Body of pancreas (tissue), 4 donors: ENCODE measurements at regions not wholly inside any gene's neighbourhood (a gene's known extent, or its start where the extent isn't known, plus 50 kb on each side); places are given as distances from the start of the nearest gene placed in this dataset.

Experiments
- ATAC-seq: fragments of 150-250 bp; one replicate; pipeline ENCODE4 v1.9.1; 2016
- DNase-seq, 4 donors: peaks; one replicate each; pipeline ENCODE4 v3.0.0-alpha.2; 2019
- H3K27ac ChIP-seq, 4 donors: fragments of 200-600 bp; sonication (generic); 1 replicate in 3 of 4; 2 replicates in 1 of 4; pipeline versions ENCODE4 v1.5.1 to v1.6.1; 2016 to 2019; ENCODE audit warnings: mild to moderate bottlenecking in 1 of 4, mixed read lengths in 1 of 4, moderate library complexity in 1 of 4
- H3K27me3 ChIP-seq, 2 donors: fragments of 200-600 bp; sonication (generic); one replicate each; pipeline ENCODE4 v1.6.0; 2016; ENCODE audit warnings: mild to moderate bottlenecking in 1 of 2
- H3K36me3 ChIP-seq, 2 donors: fragments of 200-600 bp; sonication (generic); replicated peaks in 1 of 2; 2 replicates each; pipeline ENCODE4 v1.5.1; 2016; ENCODE audit warnings: low read depth in 2 of 2; ENCODE audit not compliant: insufficient read depth in 1 of 2
- H3K4me1 ChIP-seq: fragments of 200-600 bp; sonication (generic); one replicate; pipeline ENCODE4 v1.6.0; 2016
- H3K4me3 ChIP-seq, 2 donors: fragments of 200-600 bp; sonication (generic); 1 replicate in 1 of 2; 2 replicates in 1 of 2; pipeline ENCODE4 v1.5.1; 2016 to 2019
- H3K9me3 ChIP-seq, 3 donors: fragments of 200-600 bp; sonication (generic); 1 replicate in 2 of 3; 2 replicates in 1 of 3; pipeline ENCODE4 v1.5.1; 2016
- CTCF ChIP-seq, 7 experiments: fragments of 450-650 bp in 4 of 7; fragments of 200-600 bp in 3 of 7; sonication (generic) in 3 of 7; IDR thresholded peaks; one replicate each; pipeline ENCODE4 v1.5.1; 2016 to 2019; ENCODE audit warnings: antibody characterized with exemption in 7 of 7
- POLR2A ChIP-seq, 3 donors: fragments of 450-650 bp; IDR thresholded peaks; one replicate each; pipeline ENCODE4 v1.6.1; 2016; ENCODE audit warnings: antibody characterized with exemption in 3 of 3, mild to moderate bottlenecking in 2 of 3
- WGBS, 2 donors: methylation state at CpG; one replicate each; pipeline ENCODE4 v1.1.5; 2017; 5-methylcytosine and 5-hydroxymethylcytosine counted together
- intact Hi-C: fragments of 100-400 bp; cut with DNase I; formaldehyde crosslinking; loops from one replicate; pipeline ENCODE4 v1.15.1; 2023

- Histone ChIP-seq H3K27ac (no peak overlapping the region), H3K27me3 (no peaks in the 10 kb centered on the region), H3K4me1 (no peaks in the 10 kb centered on the region), H3K4me3 (no peak overlapping the region), H3K36me3 (no peaks in the 10 kb centered on the region), H3K9me3 (no peaks in the 10 kb centered on the region)
- DNase-seq (no peak), ATAC-seq (no peak)
- intact Hi-C loops, result no loop called here
- WGBS, 2 donors, result 66 to 72% methylated on average over 3 of the region's 3 CpGs
- TF ChIP-seq CTCF (IDR thresholded peaks at IDR 0.05) (no peak), POLR2A (IDR thresholded peaks at IDR 0.05) (no peak)
Measured at GRCh38 chr5:99000221-99000620, 71.4 kb upstream of the CHD1 start.

- DNase-seq (no peak), ATAC-seq (no peak)
- no peaks in the 10 kb centered on the region for H3K9me3 ChIP-seq
- no peak overlapping the region for H3K27ac ChIP-seq
- H3K4me1 ChIP-seq, result no peaks in the 10 kb centered on the region
- no peak overlapping the region for H3K4me3 ChIP-seq
- no peaks in the 10 kb centered on the region for H3K36me3 ChIP-seq
- H3K27me3 ChIP-seq, result no peaks in the 10 kb centered on the region
- 63 to 89% methylated on average over 4 of the region's 4 CpGs for WGBS, 2 donors
- TF ChIP-seq CTCF (IDR thresholded peaks at IDR 0.05) (no peak), POLR2A (IDR thresholded peaks at IDR 0.05) (no peak)
- intact Hi-C loops, result no loop called here
Measured at GRCh38 chr5:98999631-99000030, 70.8 kb upstream of the CHD1 start.

GRCh38 chr5:98997000-98997399 is 68.2 kb upstream of the CHD1 start:
- Histone ChIP-seq H3K27ac (no peak overlapping the region), H3K4me3 (no peak overlapping the region), H3K27me3 (no peaks in the 10 kb centered on the region), H3K9me3 (no peaks in the 10 kb centered on the region), H3K36me3 (no peaks in the 10 kb centered on the region), H3K4me1 (no peaks in the 10 kb centered on the region)
- 88 to 91% methylated on average over 5 of the region's 5 CpGs for WGBS, 2 donors
- TF ChIP-seq CTCF (IDR thresholded peaks at IDR 0.05), result no peak
- TF ChIP-seq POLR2A (IDR thresholded peaks at IDR 0.05), result no peak
- DNase-seq, result no peak
- intact Hi-C loops, result no loop called here
- ATAC-seq, result no peak

- H3K4me3 ChIP-seq, result no peak overlapping the region
- no peaks in the 10 kb centered on the region for H3K4me1 ChIP-seq
- ATAC-seq (no peak), DNase-seq (no peak)
- H3K36me3 ChIP-seq, result no peaks in the 10 kb centered on the region
- TF ChIP-seq POLR2A (IDR thresholded peaks at IDR 0.05) (no peak), CTCF (IDR thresholded peaks at IDR 0.05) (no peak)
- intact Hi-C loops, result no loop called here
- H3K27ac ChIP-seq, result no peak overlapping the region
- no peaks in the 10 kb centered on the region for H3K9me3 ChIP-seq
- H3K27me3 ChIP-seq, result no peaks in the 10 kb centered on the region
- WGBS, 2 donors, result 58 to 65% methylated on average over 4 of the region's 4 CpGs
Measured at GRCh38 chr5:98994611-98995010, 65.8 kb upstream of the CHD1 start.

- Histone ChIP-seq H3K36me3 (no peaks in the 10 kb centered on the region), H3K27me3 (no peaks in the 10 kb centered on the region), H3K27ac (no peak overlapping the region), H3K4me3 (no peak overlapping the region), H3K9me3 (no peaks in the 10 kb centered on the region), H3K4me1 (no peaks in the 10 kb centered on the region)
- ATAC-seq, result no peak
- WGBS, 2 donors, result 80 to 85% methylated on average over 3 of the region's 3 CpGs
- DNase-seq, result no peak
- no peak for TF ChIP-seq POLR2A (IDR thresholded peaks at IDR 0.05)
- TF ChIP-seq CTCF (IDR thresholded peaks at IDR 0.05), result no peak
- intact Hi-C loops, result no loop called here
Measured at GRCh38 chr5:98993512-98993911, 64.7 kb upstream of the CHD1 start.
